ENCODE measurements at regions not wholly inside any gene's neighbourhood (a gene's known extent, or its start where the extent isn't known, plus 50 kb on each side); places are given as distances from the start of the nearest gene placed in this dataset.

DNA sequence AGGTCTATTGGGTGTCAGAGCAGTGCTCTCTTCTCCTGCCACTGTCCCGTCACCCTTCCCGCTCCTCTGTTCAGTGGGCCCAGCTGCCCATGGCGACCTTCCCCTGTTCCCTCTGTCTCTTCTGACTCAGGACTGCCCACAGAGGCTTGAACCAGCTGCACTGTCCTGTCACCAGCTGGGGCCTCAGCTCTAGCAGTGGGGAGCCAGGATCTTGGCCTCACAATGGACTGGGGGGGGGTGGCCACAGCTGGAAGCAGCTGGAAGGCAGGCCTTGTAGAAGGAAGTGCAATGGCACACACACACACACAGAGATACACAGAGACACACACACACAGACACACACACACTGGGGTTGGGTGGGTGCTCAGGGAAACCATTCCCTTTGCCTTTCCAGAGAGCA lies 114.0 kb upstream of the PJA1 start:
- no peak for DNase-seq (ENCODE audit: low read depth in 2 of 3, low spot score in 2 of 3)

- DNase-seq (ENCODE audit: low read depth in 2 of 3, low spot score in 2 of 3): no peak
Observed at GRCh38 chrX:69278031-69278687, 112.9 kb upstream of the PJA1 start.

- DNase-seq (ENCODE audit: low read depth in 2 of 3, low spot score in 2 of 3): no peak
Observed at GRCh38 chrX:69277369-69277990, 112.2 kb upstream of the PJA1 start.

GRCh38 chrX:69268611-69269010 lies 103.4 kb upstream of the PJA1 start:
- no peak for DNase-seq (ENCODE audit: low read depth in 2 of 3, low spot score in 2 of 3)

DNA sequence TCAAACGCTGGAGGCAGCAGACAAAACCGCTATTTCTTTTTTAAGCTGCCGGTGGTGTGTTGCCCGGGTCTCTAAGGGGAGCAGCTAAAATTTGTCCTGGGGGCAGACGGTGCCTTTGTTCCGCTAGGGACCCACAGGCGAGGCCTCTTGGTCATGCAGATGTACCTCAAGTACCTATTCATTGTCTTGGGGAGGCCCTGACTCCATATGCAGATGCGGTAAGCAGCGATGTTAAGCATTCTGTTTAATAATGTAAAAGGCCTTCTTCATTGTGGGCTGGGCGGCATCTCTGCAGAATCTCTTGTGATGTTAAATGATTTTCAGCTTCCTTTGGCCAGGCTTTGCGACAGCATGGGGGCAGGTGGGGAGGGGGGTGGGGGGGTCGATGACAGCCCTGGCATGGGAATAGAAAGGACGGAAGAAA lies 98.9 kb upstream of the PJA1 start:
- no peak for DNase-seq (ENCODE audit: low read depth in 2 of 3, low spot score in 2 of 3)

- no peak for DNase-seq (ENCODE audit: low read depth in 2 of 3, low spot score in 2 of 3)
Observed at GRCh38 chrX:69263251-69263820, 98.1 kb upstream of the PJA1 start.

DNA sequence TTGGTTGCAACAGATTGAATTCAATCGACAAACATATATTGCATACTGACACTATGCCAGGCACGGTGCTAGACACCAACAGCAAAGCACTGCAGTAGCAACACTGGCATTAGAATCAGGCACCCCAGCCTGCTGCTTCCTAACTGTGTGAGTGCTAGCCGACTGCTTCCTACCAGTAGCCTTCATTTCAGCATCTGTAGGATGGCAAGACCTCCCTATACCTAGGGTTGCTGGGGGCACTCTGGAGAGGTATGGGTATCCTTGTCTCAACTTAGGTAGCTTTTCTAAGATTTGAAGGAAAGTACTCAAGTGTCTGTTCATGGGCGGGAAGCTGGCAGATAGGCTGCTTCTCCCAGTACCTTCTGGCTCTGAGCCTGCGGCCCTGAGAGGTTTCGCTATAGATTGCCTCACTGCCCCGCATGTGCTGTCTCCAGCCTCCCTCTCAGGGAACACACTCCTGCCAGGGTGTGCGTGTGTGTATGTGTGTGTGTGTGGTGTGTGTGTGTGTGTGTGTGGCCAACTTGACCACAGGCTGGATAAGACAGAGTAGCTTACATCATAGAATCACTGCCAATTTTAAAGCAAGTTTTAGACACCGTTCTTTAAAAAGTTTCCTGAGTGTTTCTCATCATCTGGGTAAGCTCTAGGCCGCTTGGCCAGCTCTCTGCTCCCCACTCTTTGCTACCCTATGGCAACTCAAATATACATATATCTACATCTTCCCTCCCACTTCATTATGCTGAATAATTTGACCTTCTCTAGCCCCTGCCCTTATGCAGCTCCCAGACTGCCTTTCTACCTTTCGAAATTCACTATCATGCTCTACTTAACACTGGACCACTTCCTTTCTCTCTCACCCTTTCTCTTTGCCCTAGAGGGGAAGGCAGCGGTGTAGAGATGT lies 97.0 kb upstream of the PJA1 start:
- no peak for DNase-seq (ENCODE audit: low read depth in 2 of 3, low spot score in 2 of 3)

GRCh38 chrX:69260169-69260568 lies 94.9 kb upstream of the PJA1 start:
- DNase-seq (ENCODE audit: low read depth in 2 of 3, low spot score in 2 of 3): no peak

DNA sequence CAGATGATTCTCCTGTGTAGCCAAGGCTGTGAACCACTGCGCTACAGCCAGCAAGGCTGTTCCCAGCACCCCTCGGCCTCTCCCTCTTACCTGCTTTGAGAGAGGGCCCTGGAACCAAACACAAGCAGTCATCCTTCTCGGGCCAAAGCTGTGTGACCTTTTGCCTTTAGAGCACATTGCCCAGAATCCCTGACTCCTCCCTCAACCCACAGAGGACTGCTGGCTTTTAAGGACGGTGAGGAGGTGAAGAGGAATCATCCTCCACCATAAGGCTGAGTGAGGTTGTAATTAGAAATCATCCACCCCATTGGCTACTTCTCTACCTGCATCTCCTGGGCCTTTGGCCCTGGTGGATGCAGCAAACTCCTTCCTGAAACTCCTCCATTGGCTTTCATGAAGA lies 93.6 kb upstream of the PJA1 start:
- DNase-seq (ENCODE audit: low read depth in 2 of 3, low spot score in 2 of 3): no peak

DNA sequence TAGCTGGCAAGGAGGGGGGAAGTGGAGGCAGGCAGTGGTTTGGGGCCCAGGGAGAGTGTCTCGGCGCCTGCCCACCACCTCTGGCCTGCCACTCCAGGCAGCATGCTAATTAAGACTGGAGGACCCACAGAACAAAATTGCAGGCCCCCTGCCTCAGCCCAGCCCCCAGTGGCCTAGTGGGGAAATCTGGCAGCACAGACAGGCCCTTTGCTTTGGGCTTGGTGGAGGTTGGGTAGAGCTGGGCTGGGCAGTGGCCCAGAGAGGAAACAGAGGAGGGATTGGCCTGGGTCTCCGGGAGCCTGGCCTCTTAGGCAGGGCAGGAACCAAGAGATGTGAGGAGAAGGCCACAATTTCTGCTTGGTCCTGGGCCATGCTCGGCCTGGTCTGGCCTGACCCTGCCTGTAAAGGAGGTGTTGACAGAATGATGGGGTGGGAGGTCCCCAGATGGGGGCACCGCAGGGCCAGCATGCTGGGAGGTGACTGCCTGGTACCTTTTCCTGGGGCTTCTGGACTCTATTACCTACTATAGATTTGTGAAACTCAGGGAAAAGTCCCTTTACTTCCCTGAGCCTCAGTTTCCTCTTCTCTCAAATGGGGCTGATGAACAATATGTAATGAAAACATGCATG lies 92.4 kb upstream of the PJA1 start:
- DNase-seq (ENCODE audit: low read depth in 2 of 3, low spot score in 2 of 3): no peak

GRCh38 chrX:69256291-69256565 lies 91.0 kb upstream of the PJA1 start:
- DNase-seq (ENCODE audit: low read depth in 2 of 3, low spot score in 2 of 3): no peak

- no peak for DNase-seq (ENCODE audit: low read depth in 2 of 3, low spot score in 2 of 3)
Observed at GRCh38 chrX:69255441-69256290, 90.4 kb upstream of the PJA1 start.

DNA sequence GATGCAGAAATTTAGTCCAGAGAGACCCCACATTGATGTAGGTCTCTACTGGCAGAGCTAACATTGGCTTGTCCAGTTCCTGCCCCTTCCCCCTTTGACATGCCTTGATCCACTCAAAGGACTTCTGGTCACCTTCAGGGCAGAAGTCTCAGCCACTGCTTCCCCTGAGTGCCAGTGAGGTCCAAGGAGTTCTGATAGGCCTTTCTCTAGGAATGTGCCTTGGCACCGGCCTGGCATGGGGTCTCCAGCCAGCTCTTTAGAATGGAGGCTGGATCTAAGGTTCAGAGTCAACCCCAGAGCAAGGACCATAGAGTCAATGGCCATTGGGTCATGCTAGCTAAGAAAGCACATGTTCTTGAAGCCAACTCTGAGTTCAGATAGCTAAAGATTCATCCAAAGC lies 88.6 kb upstream of the PJA1 start:
- DNase-seq (ENCODE audit: low read depth in 2 of 3, low spot score in 2 of 3): no peak

DNA sequence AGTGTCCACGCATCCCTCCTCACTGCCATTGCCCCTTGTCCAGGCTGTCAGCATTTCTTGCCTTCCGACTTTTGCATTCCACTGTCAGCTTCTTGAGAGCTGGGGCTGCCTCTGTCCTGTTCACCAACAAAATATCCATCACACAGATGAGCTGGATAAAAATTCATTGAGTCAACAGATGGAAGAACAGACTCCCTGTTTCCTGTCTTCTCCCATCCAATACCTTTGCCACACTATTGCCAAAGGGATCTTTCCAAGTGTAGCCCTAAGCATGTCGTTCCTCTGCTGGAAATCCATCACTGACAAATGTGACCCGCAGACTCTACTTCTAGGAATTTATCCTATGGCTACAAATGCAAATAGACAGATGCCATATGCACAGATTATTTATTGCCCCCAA lies 78.0 kb upstream of the PJA1 start:
- no peak for DNase-seq (ENCODE audit: low read depth in 2 of 3, low spot score in 2 of 3)

DNA sequence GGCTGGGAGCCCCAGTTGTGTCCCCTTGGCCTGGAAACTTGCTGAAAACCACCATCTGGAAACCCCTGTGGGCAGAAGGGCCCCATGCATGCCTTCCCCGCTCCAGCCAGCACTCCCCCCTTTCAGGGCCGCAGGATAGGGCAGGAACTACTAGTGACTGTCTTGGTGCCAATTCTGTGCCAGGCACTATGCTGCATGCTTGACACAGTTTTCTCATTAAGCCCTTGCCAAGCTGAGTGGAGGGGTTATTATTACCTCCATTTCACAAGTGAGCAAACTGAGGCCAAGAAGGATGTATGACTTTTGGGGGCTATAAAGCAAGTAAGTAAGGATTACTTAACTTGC lies 73.6 kb upstream of the PJA1 start:
- no peak for DNase-seq (ENCODE audit: low read depth in 2 of 3, low spot score in 2 of 3)

DNA sequence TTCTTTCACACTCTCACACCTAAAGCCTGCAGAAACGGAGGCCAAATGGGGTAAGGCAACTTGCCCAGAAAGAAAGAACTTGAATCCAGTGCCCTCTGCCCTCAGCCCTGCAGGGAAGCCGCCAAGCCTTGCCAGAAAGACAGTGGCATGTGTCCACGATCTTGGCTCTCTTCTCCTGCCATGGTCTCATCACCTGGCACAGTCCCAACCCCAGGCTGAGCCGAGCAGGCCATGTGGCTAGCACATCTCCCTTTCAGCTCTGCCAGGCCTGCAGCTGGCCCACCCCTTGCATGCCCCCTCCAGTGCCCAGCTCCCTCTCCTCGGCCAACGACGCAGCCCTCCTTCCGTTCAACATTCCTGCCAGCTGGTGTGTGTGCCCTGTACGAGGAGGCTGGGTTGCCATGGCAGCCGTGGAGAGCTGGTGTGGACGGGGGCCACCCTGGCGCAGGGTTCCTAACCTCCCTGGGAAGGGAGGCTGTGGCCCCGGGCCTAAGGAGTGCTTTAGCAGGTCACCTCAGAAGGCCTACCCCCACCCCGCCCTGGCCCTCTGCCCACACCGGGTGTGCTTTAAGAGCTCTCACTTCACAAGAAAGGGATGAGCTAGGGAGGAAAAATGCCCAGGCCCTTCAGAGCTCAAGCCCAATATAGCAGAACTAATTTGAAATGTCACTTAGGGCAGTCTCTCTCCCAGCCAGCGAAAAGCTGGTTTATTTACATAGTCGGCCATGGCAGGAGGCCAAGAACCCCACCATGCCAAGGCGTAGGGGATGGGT lies 73.0 kb upstream of the PJA1 start:
- DNase-seq (ENCODE audit: low read depth in 2 of 3, low spot score in 2 of 3): no peak

DNA sequence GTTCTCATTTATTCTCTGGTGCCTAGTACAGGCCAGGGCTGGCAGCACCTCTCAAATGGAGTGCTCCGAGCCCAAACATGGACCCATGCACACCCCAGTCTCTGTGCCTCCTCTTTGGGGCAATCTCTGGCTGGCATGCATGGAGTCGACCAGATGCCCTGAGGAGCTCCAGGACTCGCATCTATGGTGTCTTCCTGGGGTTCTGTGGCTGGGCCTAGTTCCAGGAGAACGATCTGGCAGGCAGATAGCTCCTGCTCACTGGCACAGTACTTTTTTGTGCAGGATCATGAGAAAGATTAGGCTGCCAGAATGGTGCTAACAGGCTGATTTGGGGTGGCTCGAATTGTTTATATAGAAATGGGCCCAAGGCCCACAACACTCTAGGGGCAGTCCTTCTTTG lies 72.0 kb upstream of the PJA1 start:
- no peak for DNase-seq (ENCODE audit: low read depth in 2 of 3, low spot score in 2 of 3)

DNA sequence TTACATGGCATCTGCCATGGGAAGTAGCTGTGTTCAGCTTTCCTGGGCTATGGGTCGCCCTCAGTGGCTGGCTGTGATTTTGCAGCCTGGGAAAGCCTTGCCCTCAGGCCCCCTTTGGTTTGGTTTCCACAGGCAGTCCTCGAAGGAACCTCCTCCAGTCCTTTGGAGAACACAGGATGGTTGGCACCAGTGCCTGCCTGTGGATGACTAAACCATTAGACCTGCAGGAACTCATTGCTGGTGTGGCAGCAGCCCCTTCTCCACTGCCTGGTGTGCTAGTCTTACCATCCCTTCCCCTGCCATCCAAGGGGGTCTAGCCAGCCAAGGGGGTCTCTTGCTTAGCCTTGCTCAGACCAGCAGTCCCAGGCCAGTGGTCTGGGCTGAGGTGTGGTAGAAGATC lies 71.4 kb upstream of the PJA1 start:
- DNase-seq (ENCODE audit: low read depth in 2 of 3, low spot score in 2 of 3): no peak

DNA sequence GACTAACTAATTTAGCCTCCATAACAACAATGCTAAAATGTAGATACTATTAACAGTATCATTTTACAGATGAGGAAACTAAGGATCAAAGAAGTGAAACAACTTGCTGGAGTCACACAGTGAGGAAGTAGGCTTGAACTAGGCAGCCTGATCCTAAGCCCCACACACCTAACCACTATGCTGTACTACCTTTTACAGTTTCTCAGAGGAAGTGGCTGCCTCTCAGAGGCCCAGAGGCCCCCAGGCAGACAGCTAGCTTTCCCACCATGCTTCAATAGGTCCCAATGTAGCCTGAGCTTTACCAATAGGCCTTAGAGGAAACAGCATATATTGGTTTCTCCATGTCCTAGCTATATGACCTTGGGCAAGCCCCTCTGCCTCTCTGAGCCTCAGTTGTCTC lies 69.4 kb upstream of the PJA1 start:
- DNase-seq (ENCODE audit: low read depth in 2 of 3, low spot score in 2 of 3): no peak

GRCh38 chrX:69232945-69233344 lies 67.7 kb upstream of the PJA1 start:
- DNase-seq (ENCODE audit: low read depth in 2 of 3, low spot score in 2 of 3): no peak

All from activated CD8-positive, alpha-beta memory T cell treated with anti-CD3 and anti-CD28 coated beads for 48 hours (primary cell).